ENCODE measurements at regions not wholly inside any gene's neighbourhood (a gene's known extent, or its start where the extent isn't known, plus 50 kb on each side); places are given as distances from the start of the nearest gene placed in this dataset.

DNA sequence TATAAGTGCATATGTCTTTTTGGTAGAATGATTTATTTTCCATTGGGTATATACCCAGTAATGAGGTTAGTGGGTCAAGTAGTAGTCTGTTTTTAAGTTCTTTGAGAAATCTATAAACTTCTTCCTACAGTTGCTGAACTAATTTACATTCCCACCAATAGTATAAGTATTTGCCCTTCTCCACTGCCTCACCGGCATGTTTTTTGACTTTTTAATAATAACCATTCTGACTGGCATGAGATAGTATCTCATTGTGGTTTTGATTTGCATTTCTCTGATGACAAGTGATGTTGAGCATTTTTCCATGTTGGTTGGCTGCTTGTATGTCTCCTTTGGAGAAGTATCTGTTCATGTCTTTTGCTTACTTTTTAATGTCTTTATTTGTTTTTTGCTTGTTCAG is 94.1 kb upstream of the TP63 start (continued):
- TF ChIP-seq, protein P1, sequence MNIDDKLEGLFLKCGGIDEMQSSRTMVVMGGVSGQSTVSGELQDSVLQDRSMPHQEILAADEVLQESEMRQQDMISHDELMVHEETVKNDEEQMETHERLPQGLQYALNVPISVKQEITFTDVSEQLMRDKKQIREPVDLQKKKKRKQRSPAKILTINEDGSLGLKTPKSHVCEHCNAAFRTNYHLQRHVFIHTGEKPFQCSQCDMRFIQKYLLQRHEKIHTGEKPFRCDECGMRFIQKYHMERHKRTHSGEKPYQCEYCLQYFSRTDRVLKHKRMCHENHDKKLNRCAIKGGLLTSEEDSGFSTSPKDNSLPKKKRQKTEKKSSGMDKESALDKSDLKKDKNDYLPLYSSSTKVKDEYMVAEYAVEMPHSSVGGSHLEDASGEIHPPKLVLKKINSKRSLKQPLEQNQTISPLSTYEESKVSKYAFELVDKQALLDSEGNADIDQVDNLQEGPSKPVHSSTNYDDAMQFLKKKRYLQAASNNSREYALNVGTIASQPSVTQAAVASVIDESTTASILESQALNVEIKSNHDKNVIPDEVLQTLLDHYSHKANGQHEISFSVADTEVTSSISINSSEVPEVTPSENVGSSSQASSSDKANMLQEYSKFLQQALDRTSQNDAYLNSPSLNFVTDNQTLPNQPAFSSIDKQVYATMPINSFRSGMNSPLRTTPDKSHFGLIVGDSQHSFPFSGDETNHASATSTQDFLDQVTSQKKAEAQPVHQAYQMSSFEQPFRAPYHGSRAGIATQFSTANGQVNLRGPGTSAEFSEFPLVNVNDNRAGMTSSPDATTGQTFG (tag by site-specific recombination; IDR thresholded peaks at IDR 0.05; ENCODE audit: borderline replicate concordance), result no peak
- TF ChIP-seq ZNF433 (tag by site-specific recombination; IDR thresholded peaks at IDR 0.05; ENCODE audit: low read depth), result no peak
- TF ChIP-seq ZNF157 (tag by site-specific recombination; IDR thresholded peaks at IDR 0.05), result no peak

DNA sequence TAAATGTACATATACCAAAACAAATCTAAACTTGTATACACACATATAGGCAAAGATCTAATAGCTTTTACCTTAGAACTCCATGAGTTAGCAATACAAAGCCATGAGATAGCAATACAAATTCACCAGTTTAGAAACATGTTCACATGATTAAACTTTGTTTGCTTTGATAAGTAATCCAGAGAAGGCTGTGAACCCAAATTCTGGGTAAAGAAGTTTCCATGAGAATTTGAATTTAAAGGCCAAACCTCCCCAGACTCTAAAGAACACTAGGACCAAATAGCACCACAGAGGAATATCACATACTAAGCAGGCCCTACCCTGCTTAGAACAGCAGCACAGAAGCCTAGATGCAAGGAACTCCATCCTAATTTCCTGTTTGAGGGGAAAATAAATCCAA is 83.7 kb upstream of the TP63 start:
- no peaks in the 10 kb centered on the region for H3K9me3 ChIP-seq (ENCODE audit: control insufficient read depth, insufficient read depth, low read depth, low read length)
- ChIA-PET CTCF (interaction anchor here (0.6 kb wide), 1 partner anchor 29 kb away, joined by 3 read pairs; no protein-coding TSS in a partner anchor), POLR2A (no interaction called here)
- no peak for TF ChIP-seq KLF7 (tag by site-specific recombination; IDR thresholded peaks at IDR 0.05; ENCODE audit: borderline replicate concordance)
- TF ChIP-seq, protein P2, sequence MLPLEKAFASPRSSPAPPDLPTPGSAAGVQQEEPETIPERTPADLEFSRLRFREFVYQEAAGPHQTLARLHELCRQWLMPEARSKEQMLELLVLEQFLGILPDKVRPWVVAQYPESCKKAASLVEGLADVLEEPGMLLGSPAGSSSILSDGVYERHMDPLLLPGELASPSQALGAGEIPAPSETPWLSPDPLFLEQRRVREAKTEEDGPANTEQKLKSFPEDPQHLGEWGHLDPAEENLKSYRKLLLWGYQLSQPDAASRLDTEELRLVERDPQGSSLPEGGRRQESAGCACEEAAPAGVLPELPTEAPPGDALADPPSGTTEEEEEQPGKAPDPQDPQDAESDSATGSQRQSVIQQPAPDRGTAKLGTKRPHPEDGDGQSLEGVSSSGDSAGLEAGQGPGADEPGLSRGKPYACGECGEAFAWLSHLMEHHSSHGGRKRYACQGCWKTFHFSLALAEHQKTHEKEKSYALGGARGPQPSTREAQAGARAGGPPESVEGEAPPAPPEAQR (tag by site-specific recombination; IDR thresholded peaks at IDR 0.05), result no peak
- TF ChIP-seq OSR2 (tag by site-specific recombination; IDR thresholded peaks at IDR 0.05), result no peak
- no peak for TF ChIP-seq ZNF175 (tag by site-specific recombination; IDR thresholded peaks at IDR 0.05)
- TF ChIP-seq, protein P3, sequence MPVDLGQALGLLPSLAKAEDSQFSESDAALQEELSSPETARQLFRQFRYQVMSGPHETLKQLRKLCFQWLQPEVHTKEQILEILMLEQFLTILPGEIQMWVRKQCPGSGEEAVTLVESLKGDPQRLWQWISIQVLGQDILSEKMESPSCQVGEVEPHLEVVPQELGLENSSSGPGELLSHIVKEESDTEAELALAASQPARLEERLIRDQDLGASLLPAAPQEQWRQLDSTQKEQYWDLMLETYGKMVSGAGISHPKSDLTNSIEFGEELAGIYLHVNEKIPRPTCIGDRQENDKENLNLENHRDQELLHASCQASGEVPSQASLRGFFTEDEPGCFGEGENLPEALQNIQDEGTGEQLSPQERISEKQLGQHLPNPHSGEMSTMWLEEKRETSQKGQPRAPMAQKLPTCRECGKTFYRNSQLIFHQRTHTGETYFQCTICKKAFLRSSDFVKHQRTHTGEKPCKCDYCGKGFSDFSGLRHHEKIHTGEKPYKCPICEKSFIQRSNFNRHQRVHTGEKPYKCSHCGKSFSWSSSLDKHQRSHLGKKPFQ (tag by site-specific recombination; IDR thresholded peaks at IDR 0.05), result no peak
- no peak for TF ChIP-seq ZNF843 (tag by site-specific recombination; IDR thresholded peaks at IDR 0.05)
- no peak for TF ChIP-seq GFI1B (tag by site-specific recombination; IDR thresholded peaks at IDR 0.05)
- TF ChIP-seq, protein P4, sequence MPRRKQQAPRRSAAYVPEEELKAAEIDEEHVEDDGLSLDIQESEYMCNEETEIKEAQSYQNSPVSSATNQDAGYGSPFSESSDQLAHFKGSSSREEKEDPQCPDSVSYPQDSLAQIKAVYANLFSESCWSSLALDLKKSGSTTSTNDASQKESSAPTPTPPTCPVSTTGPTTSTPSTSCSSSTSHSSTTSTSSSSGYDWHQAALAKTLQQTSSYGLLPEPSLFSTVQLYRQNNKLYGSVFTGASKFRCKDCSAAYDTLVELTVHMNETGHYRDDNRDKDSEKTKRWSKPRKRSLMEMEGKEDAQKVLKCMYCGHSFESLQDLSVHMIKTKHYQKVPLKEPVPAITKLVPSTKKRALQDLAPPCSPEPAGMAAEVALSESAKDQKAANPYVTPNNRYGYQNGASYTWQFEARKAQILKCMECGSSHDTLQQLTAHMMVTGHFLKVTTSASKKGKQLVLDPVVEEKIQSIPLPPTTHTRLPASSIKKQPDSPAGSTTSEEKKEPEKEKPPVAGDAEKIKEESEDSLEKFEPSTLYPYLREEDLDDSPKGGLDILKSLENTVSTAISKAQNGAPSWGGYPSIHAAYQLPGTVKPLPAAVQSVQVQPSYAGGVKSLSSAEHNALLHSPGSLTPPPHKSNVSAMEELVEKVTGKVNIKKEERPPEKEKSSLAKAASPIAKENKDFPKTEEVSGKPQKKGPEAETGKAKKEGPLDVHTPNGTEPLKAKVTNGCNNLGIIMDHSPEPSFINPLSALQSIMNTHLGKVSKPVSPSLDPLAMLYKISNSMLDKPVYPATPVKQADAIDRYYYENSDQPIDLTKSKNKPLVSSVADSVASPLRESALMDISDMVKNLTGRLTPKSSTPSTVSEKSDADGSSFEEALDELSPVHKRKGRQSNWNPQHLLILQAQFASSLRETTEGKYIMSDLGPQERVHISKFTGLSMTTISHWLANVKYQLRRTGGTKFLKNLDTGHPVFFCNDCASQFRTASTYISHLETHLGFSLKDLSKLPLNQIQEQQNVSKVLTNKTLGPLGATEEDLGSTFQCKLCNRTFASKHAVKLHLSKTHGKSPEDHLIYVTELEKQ (tag by site-specific recombination; IDR thresholded peaks at IDR 0.05; ENCODE audit: borderline replicate concordance), result no peak
- no peak for TF ChIP-seq ZNF174 (tag by site-specific recombination; IDR thresholded peaks at IDR 0.05)
- TF ChIP-seq ZNF747 (tag by site-specific recombination; IDR thresholded peaks at IDR 0.05), result no peak
- TF ChIP-seq ZNF2 (tag by site-specific recombination; IDR thresholded peaks at IDR 0.05), result no peak
- TF ChIP-seq ZNF274 (IDR thresholded peaks at IDR 0.05; ENCODE audit: low read length), result no peak
- no peak for TF ChIP-seq ZNF274 (tag by site-specific recombination; IDR thresholded peaks at IDR 0.05; ENCODE audit: borderline replicate concordance)
- no peak overlapping the region for H3K27ac ChIP-seq (ENCODE audit: extremely low read depth, low read depth, low read length)
- H3K36me3 ChIP-seq (ENCODE audit: control insufficient read depth in 2 of 2, insufficient read depth in 1 of 2, low read length in 2 of 2), result no peaks in the 10 kb centered on the region
- H3K4me3 ChIP-seq (ENCODE audit: low read depth, low read length), result no peak overlapping the region
- no peaks in the 10 kb centered on the region for H3K4me1 ChIP-seq (ENCODE audit: control insufficient read depth, insufficient read depth, low read length)

Data from HEK293 (cell line).